Hepatocyte (in vitro differentiated cells): ENCODE measurements at regions not wholly inside any gene's neighbourhood (a gene's known extent, or its start where the extent isn't known, plus 50 kb on each side); places are given as distances from the start of the nearest gene placed in this dataset.

Experiments
- CTCF ChIP-seq: fragments of 200-600 bp; sonication (generic); IDR thresholded peaks from 2 replicates; pipeline ENCODE4 v1.5.1; 2016; ENCODE audit warnings: antibody characterized with exemption, mild to moderate bottlenecking; ENCODE audit not compliant: poor library complexity
- EZH2 ChIP-seq: fragments of 200-600 bp; sonication (generic); IDR thresholded peaks from 2 replicates; pipeline ENCODE4 v1.6.1; 2016; ENCODE audit warnings: antibody characterized with exemption, mild to moderate bottlenecking, borderline replicate concordance

GRCh38 chr12:46522071-46522470 lies 149.5 kb upstream of the SLC38A2 start:
- TF ChIP-seq CTCF (no peak), EZH2 (no peak)
